HG03342 (cell line): ENCODE measurements at regions not wholly inside any gene's neighbourhood (a gene's known extent, or its start where the extent isn't known, plus 50 kb on each side); places are given as distances from the start of the nearest gene placed in this dataset.
"Not testable (repeated sequence)": the region's sequence is repeated elsewhere in the genome, so short reads cannot be mapped to it uniquely, and the experiment has no call there.

Experiments
- ATAC-seq: cut with Tn5 transposase; IDR thresholded peaks from one replicate; pipeline ENCODE4 v1.9.1; 2021; ENCODE audit warnings: mild to moderate bottlenecking, moderate library complexity; ENCODE audit not compliant: unreplicated experiment

DNA sequence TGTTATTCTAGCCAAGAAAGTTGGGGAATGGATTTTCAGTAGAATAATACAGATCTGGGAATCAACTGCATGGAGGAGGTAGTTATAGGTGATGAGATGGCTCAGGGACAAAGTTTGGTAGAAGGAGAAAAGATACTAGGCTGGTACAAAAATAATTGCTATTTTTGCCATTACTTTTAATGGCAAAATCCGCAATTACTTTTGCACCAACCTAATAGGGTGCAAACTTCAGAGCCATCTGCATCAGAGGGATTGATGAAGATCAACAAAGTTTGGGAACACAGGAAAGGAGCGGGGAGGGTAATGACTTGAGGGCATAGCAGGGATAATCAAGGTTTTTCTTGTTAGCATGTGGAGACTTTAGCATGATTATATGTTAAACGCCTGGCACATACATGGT lies 178.7 kb upstream of the ROPN1B start:
- ATAC-seq: not testable (repeated sequence)

DNA sequence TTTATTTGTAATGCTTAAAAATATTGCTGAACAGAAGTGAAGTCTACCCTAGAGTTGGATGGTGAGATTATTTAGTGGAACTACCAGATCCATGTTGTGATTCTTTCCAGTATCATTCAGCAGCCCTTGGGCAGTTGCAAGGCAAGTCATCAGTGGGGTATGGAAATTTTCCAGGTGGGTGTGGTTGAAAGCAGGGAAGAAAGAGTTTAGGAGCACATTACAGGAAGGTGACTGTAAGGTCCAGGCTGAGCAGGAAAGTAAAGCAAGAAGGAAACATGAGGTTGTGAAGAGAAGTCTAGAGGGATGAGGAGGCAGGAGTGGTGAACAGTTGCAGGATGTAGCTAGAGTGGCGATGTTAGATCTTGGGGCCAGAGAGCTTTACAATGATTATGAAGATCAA lies 178.0 kb upstream of the ROPN1B start:
- ATAC-seq: not testable (repeated sequence)

DNA sequence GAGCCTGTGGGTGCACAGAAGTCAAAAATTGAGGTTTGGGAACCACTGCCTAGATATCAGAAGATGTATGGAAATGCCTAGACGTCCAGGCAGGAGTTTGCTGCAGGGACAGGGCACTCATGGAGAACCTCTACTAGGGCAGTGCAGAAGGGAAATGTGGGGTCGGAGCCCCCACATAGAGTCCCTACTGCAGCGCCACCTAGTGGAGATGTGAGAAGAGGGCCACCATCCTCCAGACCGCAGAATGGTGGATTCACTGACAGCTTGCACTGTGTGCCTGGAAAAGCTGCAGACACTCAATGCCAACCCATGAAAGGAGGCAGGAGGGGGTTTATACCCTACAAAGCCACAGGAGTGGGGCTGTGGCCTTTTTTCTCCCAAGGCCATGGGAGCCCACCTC lies 159.0 kb upstream of the ROPN1B start:
- not testable (repeated sequence) for ATAC-seq

DNA sequence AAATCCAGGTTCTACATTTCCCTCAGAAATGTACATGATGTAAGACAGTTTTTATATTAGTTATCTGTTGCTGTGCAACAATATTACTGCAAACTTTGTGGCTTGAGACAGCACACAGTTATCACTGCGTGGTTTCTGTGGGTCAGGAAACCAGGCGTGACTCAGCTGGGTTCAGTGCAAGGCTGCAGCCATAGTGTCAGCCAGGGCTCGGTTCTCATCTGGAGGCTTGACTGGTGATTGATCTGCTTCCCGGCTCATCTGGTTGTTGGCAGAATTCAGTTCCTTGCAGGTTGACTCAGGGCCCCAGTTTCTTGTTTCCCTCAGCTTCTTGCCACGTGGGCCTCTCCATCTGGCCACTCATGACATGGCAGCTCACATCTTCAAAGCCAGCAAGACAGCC lies 146.8 kb upstream of the ROPN1B start:
- not testable (repeated sequence) for ATAC-seq

DNA sequence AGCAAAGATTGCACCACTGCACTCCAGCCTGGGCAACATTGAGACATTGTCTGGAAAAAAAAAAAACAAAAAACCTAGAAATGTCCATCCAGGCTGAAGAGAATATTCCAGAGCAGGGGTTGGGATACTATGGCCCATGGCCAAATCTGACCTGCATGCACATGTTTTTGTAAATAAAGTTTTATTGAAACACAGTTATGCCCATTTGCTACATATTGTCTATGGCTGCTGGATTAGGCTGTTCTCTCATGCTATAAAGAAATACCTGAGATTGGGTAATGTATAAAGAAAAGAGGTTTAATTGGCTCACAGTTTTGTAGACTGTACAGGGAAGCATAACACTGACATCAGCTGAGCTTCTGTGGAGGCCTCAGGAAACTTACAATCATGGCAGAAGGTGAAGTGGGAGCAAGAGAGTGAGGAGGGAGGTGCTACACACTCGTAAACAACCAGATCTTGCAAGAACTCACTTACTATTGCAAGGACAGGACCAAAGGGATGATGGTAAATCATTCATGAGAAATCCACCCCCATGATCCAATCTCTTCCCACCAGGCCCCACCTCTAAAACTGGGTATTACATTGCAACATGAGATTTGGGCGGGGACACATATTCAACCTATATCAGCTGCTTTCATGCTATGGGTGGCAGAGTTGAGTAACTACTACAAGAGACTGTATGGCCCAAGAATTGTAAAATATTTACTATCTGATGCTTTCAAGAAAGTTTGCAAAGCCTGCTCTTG lies 137.8 kb upstream of the ROPN1B start:
- not testable (repeated sequence) for ATAC-seq

DNA sequence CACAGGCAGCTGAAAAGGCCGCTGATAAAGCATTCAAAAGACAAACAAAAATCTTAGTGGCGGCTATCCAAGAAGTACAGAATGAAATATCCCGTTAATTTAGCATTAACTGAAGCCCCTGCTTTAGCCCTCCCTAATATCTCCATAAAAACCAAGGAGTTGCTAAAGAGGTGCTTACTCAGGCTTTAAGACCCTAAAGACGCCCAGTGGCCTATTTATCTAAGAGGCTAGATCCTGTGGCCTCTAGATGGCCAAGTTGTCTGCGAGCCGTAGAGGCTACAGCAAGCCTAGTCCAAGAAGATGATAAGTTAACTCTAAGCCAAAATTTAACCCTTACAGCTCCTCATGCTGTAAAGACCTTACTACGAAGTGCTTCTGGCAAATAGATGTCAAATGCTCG lies 133.4 kb upstream of the ROPN1B start:
- ATAC-seq: not testable (repeated sequence)

DNA sequence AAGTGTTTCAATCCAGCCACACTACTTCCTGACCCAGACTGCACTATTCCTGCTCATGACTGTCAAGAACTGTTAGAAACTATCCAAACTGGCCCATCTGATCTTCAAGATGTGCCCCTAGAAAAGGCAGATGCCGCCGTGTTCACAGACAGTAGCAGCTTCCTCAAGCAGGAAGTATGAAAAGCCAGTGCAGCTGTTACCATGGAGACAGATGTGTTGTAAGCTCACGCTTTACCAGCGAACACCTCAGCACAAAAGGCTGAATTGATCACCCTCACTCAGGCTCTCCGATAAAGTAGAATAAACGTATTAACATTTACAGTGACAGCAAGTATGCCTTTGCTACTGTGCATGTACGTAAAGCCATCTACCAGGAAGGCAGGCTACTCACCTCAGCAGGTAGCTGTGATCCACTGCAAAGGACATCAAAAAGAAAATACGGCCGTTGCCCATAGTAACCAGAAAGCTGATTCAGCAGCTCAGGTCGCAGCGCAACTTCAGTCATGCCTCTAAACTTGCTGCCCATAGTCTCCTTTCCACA lies 132.9 kb upstream of the ROPN1B start:
- not testable (repeated sequence) for ATAC-seq

DNA sequence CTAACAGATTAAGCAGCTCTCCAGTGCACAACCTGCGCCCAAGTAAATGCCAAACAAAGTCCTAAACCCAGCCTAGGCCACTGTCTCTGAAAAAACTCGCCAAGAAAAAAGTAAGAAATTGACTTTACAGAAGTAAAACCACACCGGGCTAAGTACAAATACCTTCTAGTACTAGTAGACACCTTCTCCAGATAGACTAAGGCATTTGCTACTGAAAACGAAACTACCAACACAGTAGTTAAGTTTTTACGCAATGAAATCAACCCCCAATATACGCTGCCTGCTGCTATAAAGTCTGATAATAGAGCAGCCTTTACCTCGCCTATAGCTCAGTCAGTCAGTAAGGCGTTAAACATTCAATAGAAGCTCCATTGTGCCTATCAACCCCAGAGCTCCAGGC lies 132.2 kb upstream of the ROPN1B start:
- ATAC-seq: not testable (repeated sequence)

DNA sequence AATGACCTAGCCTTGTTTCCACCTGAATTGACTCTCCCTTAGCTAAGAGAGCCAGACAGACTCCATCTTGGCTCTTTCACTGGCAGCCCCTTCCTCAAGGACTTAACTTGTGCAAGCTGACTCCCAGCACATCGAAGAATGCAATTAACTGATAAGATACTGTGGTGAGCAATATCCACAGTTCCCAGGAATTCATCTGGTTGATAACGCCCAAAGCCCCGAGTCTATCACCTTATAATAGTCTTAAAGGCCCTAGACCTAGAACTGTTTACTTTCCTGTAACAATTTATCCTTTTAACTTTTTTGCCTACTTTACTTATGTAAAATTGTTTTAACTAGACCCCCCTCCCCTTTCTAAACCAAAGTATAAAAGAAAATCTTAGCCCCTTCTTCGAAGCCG lies 130.1 kb upstream of the ROPN1B start:
- ATAC-seq: not testable (repeated sequence)

DNA sequence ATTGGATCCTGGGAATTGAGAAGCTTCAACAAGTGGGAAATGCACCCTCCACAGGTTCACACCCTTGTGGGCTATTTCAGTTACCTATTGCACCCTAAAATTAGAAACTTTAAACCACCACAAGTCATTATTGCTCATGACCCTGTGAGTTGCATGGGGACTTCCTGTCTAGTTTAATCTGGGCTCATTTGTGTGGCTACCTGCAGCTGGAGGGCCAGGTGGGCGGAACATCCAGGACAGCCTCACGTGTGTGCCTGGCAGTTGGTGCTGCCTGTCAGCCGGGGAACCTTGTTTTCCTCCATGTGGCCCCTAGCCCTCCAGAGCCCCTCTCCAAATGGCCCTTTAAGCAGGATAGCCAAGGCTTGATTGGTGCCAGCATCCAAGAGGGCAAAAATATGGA lies 128.5 kb upstream of the ROPN1B start:
- not testable (repeated sequence) for ATAC-seq

DNA sequence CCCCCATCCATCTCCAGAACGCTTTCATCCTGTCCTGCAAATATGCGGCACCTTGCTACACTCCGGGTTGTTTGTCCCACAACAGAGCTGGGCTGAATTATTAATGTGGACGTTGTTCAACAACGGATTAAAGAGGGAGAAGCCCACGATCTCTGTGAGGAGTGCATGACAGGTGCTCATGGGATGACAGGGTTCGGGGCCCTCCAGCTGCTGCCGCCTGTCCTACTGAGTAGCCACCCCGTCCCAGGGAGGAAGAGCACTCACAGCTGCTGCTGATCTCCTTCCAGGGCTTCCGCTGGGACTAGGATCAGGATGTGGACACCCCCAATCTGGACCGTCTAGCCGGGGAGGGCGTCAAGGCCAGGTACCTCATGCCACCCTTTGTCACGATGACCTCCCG lies 121.0 kb upstream of the ROPN1B start:
- ATAC-seq: not testable (repeated sequence)

DNA sequence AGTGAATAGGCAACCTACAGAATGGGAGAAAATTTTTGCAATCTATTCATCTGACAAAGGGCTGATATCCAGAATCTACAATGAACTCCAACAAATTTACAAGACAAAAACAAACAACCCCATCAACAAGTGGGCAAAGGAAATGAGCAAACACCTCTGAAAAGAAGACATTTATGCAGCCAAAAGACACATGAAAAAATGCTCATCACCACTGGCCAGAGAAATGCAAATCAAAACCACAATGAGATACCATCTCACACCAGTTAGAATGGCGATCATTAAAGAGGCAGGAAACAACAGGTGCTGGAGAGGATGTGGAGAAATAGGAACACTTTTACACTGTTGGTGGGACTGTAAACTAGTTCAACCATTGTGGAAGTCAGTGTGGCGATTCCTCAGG lies 114.0 kb upstream of the ROPN1B start:
- ATAC-seq: not testable (repeated sequence)

DNA sequence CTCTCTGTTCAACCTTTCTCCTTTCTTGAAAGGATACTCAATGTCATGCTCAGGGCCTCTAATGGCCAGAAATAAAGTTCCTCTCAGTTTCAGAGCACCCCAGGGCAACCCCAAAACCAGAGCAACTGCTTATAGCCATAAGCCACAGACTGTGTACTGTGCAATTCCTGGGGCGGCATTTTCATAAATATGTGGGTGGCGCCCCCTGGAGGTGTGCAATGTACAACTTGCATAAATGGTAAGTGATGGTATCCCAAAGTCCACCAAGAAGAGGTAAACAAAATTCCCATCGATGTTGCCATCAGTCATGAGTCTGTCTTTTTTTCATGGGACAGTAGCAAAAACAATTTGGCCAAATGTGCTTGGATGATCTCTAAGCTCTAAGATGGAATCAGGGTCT lies 108.4 kb upstream of the ROPN1B start:
- not testable (repeated sequence) for ATAC-seq

DNA sequence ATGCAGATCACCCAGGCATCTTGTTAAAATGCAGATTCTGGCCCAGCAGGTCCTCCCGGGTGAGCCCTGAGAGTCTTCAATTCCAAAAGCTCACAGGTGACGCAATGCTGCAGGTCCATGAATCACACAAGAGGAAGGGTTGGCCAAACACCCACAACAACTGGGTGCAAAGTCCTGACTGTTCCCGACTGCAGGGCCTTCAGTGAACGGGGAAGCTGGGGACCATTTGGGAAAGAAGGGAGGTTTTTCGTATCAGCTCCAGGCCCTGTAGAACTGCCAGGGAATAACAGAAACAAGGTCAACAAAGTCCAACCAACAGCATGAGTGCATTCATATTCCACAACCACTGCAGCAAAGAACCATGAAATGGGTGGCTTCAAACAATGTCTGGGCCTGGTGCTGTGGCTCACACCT lies 106.1 kb upstream of the ROPN1B start:
- ATAC-seq: not testable (repeated sequence)

DNA sequence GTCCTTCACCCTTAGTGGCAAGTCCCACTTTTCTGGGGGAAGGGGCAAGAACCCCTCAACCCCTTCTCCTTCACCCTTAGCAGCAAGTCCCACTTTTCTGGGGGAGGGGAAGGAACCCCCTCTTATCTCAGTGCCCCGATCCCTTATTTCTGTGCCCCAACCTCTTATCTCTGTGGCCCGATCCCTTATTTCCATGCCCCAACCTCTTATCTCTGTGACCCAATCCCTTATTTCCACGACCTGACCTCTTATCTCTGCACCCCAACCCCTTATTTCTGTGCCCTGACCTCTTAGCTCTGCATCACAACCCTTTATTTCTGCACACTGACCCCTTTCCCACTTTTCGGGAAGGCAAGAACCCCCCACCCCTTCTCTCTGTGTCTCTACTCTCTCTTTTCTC lies 104.4 kb upstream of the ROPN1B start:
- ATAC-seq: not testable (repeated sequence)

DNA sequence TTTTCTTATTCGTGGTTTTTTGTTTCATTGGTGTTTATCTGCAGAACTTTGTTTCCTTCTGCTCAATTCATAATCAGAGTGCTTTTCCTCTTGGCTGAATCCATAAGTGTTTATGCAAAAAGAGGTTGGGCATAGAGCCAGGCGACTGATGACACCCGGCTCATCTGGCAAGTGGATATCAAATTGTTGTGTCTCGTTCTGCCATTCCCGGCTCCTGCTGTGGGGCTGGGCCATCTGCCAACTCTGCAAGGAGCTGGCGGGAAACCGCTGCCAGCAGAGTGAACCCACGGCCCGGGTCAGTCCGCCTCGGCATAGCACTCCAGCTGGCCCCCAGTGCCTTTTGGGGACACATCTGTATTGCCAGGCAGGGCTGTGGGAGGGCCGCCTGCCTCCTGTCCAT lies 83.0 kb upstream of the ROPN1B start:
- not testable (repeated sequence) for ATAC-seq

DNA sequence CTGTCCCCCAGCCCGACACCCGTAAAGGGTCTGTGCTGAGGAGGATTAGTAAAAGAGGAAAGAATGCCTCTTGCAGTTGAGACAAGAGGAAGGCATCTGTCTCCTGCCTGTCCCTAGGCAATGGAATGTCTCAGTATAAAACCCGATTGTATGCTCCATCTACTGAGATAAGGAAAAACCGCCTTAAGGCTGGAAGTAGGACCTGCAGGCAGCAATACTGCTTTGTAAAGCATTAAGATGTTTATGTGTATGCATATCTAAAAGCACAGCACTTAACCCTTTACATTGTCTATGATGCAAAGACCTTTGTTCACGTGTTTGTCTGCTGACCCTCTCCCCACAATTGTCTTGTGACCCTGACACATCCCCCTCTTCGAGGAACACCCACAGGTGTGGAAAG lies 69.8 kb upstream of the ROPN1B start:
- ATAC-seq: not testable (repeated sequence)

DNA sequence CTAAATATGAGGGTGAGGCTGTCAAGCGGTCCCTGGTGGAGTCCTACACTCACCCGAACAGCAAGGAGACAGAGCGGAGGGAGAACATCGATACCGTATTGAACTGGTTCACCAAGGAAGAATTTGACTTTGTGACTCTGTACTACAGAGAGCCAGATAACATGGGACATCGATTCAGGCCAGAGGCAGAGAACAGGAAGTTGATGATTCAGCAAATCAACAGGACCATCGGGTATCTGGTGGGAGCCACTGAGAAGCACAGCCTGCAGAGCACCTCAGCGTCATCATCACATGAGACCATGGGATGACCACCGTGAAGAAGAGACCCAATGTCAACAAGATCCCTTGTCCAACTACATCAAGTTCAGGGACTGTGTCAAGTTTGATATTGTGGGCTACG lies 67.5 kb upstream of the ROPN1B start:
- ATAC-seq: not testable (repeated sequence)

DNA sequence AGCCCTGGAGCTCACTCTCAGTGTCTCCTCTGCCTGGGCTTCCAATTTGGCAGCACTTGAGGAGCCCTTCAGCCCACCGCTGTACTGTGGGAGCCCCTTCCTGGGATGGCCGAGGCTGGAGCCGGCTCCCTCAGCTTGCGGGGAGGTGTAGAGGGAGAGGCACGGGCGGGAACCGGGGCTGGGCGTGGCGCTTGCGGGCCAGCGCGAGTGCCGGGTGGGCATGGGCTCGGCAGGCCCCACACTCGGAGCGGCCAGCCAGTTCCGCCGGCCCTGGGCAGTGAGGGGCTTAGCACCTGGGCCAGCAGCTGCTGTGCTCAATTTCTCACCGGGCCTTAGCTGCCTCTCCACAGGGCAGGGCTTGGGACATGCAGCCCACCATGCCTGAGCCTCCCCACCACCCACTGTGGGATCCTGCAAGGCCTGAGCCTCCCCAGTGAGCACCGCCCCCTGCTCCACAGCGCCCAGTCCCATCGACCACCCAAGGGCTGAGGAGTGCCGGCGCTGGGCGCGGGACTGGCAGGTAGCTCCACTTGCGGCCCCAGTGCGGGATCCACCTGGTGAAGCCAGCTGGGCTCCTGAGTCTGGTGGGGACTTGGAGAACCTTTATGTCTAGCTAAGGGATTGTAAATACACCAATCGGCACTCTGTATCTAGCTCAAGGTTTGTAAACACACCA lies 65.1 kb upstream of the ROPN1B start:
- not testable (repeated sequence) for ATAC-seq

DNA sequence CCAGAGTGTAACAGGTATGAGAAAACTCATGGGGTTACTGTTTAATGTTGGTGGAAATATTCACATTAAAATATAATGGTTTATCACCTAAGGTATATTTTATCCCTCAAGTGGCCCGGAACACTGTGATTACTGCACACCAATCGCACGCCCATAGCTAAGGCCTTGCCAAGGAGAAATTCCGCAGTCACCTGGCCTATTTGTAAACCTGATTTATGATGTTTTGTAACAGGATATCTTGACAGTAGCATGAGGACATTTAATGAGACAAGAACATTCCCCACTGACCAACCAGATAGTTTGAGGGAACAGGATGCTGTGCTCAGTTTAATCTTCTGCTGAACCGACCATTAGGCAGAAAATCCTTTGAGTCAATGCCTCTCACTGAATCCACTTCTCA lies 61.7 kb upstream of the ROPN1B start:
- not testable (repeated sequence) for ATAC-seq

DNA sequence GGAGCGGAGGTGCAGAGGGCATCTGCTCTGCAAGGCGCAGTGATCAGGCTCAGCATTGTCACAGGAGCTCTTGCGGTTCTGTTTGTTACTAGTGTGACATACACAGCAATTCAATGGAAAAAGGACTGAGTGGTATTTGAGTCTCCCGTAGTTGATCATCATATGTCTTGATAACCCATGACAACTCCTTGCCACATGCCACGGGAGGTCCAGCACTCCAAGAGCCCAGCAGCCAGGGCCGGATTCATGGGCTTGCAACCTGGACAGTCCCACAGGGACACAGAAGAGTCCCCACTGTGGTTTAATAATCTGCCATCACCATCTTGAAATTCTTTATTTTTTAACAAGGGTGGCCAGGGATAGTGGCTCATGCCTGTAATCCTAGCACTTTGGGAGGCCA lies 58.1 kb upstream of the ROPN1B start:
- ATAC-seq: not testable (repeated sequence)
